Activated naive CD4-positive, alpha-beta T cell treated with anti-CD3 and anti-CD28 coated beads, Interleukin-2, amount 10 ng/mL, durations not matched to agents 7 days and 5 days (primary cell): ENCODE measurements at regions not wholly inside any gene's neighbourhood (a gene's known extent, or its start where the extent isn't known, plus 50 kb on each side); places are given as distances from the start of the nearest gene placed in this dataset.
"Not testable (repeated sequence)": the region's sequence is repeated elsewhere in the genome, so short reads cannot be mapped to it uniquely, and the experiment has no call there.

Experiments used
- CTCF ChIA-PET: fragments of 350-600 bp; sonication (Branson Sonifier 250); formaldehyde crosslinking; loops from one replicate; lab custom pipeline; 2021; ENCODE audit warnings: antibody characterized with exemption; lab: Charles Lee
- DNase-seq: peaks from one replicate; pipeline ENCODE4 v3.0.0-alpha.2; 2020
- H3K27ac Mint-ChIP-seq: one replicate; pipeline ENCODE4 v1.8.0; 2021; ENCODE audit warnings: mild to moderate bottlenecking, moderate library complexity, mixed read lengths
- H3K27me3 Mint-ChIP-seq: one replicate; pipeline ENCODE4 v1.8.0; 2021; ENCODE audit warnings: mild to moderate bottlenecking, mixed read lengths
- H3K36me3 Mint-ChIP-seq: one replicate; pipeline ENCODE4 v1.8.0; 2021; ENCODE audit warnings: mixed read lengths
- H3K4me1 Mint-ChIP-seq: one replicate; pipeline ENCODE4 v1.8.0; 2021; ENCODE audit warnings: mixed read lengths
- H3K4me3 Mint-ChIP-seq: one replicate; pipeline ENCODE4 v1.8.0; 2021; ENCODE audit warnings: mild to moderate bottlenecking, moderate library complexity, mixed read lengths
- H3K9me3 Mint-ChIP-seq: one replicate; pipeline ENCODE4 v1.8.0; 2021; ENCODE audit warnings: mixed read lengths

DNA sequence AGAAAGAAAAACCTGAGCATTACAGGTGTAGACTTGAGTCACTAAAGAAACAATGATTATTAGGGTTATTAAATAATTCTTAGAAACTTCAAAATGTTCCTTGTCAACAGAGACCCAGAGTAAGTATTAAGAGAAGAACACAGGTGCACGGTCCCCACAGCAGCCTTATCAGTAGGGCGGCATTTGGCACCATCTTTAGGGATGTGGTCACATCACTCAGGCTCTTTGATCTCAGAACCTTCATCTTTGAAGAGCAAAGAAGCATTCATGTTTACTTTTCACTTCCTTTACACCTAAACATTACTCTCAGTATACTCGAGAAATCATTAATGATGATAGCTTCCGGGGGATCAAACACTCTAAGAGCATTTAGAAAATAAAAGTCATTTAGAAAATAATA is 928.7 kb downstream of the KCNJ2 start:
- CTCF ChIA-PET = no interaction called here
- H3K36me3 Mint-ChIP-seq = no peaks in the 10 kb centered on the region
- H3K27me3 Mint-ChIP-seq = no peaks in the 10 kb centered on the region
- no peak overlapping the region for H3K27ac Mint-ChIP-seq
- no peaks in the 10 kb centered on the region for H3K4me1 Mint-ChIP-seq
- no peak overlapping the region for H3K4me3 Mint-ChIP-seq
- H3K9me3 Mint-ChIP-seq = peaks cover 14% of the 10 kb centered on the region
- DNase-seq = no peak

DNA sequence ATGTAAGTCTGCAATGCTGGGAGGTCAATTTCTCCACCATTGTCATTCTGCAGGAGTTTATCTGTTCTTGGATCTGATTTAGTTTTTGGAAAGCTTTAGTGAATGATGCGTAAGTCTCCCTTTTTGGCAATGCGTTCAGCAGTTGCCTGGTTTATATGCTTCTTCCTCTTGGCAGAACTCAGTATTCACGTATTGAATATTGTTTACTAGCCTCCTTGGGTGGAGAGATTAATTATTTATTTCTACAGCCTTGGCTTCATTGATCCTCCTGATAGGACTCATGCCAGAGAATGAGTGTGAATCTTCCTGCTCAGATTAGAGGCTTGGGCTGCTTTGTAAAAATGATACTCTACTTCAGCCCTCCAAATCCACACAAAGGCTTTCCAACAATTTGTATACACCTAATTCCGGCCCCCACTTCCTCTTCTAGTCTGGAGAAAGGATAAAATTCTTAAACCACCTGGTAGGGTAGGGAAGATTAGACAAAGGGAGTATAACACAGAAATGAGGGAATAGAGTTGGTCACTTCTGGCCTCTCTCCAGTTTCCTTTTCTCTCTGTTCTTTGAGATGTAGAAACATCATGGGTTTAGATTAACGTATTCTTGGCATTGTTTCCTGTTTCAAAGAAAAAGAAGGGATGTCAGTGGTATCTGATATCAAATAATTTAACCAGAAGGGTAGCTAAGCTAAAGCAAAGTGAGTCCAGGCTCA is 929.8 kb downstream of the KCNJ2 start:
- no peak overlapping the region for H3K27ac Mint-ChIP-seq
- peaks cover 13% of the 10 kb centered on the region for H3K9me3 Mint-ChIP-seq
- H3K4me3 Mint-ChIP-seq = no peak overlapping the region
- H3K27me3 Mint-ChIP-seq = no peaks in the 10 kb centered on the region
- CTCF ChIA-PET = no interaction called here
- DNase-seq = no peak
- no peaks in the 10 kb centered on the region for H3K36me3 Mint-ChIP-seq
- H3K4me1 Mint-ChIP-seq = no peaks in the 10 kb centered on the region

DNA sequence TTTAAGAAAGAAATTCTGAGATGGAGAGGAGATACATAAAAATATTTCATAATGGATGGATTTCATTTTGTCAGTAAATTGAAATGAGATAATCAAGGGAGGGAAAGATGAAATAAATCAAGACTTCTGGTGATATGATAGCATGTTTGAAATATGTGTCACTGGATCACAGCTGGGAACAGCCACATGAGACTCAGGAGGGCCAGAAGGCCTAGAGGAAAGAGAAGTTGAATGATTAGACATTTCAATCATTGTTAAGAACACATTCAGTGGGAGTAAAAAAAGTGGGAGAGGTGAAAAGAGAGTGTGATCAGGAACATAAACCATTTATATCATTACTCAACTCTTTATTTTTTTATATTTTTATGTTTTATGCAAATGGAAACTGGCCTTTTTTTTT is 933.4 kb downstream of the KCNJ2 start:
- Mint-ChIP-seq H3K36me3 (no peaks in the 10 kb centered on the region), H3K9me3 (peaks cover 13% of the 10 kb centered on the region)

DNA sequence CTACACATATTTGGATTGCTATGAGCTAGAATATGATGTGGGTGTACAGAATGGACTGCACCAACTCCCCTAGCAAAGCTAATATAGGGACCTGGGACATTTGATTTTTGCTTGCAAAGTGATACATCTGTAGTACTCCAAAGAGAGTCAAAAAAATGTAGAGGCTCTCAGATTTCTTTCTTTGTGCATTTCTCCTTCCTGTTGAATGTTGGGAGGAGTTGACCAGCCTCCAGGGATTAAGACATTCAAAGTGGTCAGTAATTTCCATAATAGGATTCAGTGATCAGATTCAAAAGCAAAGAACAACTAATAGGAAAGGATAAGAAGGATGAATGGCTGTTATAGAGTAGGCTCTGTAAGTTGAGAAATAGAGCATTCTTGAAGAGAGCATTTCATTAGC is 934.9 kb downstream of the KCNJ2 start:
- H3K9me3 Mint-ChIP-seq = peaks cover 13% of the 10 kb centered on the region
- no peaks in the 10 kb centered on the region for H3K36me3 Mint-ChIP-seq
- H3K4me3 Mint-ChIP-seq = no peak overlapping the region
- H3K27me3 Mint-ChIP-seq = no peaks in the 10 kb centered on the region
- CTCF ChIA-PET = no interaction called here
- DNase-seq = no peak
- no peaks in the 10 kb centered on the region for H3K4me1 Mint-ChIP-seq
- no peak overlapping the region for H3K27ac Mint-ChIP-seq

More for the DNA sequence above, 933.4 kb downstream of the KCNJ2 start:
- Mint-ChIP-seq H3K27ac (no peak overlapping the region), H3K27me3 (no peaks in the 10 kb centered on the region), H3K4me3 (no peak overlapping the region), H3K4me1 (no peaks in the 10 kb centered on the region)
- CTCF ChIA-PET = no interaction called here
- DNase-seq = no peak

DNA sequence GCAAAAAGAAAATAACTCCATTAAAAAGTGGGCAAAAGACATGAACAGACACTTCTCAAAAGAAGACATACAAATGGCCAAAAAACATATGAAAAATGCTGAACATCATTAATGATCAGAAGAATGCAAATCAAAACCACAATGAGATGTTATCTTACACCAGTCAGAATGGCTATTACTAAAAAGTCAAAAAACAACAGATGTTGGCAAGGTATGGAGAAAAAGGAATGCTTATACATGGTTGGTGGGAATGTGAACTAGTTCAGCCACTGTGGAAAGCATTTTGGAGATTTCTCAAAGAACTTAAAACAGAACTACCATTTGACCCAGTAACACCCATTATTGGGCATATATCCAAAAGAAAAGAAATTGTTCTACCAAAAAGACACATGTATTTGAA is 936.7 kb downstream of the KCNJ2 start:
- H3K4me1 Mint-ChIP-seq, CTCF ChIA-PET, H3K27ac Mint-ChIP-seq, H3K36me3 Mint-ChIP-seq, H3K27me3 Mint-ChIP-seq, DNase-seq, H3K4me3 Mint-ChIP-seq: not testable (repeated sequence)
- peaks cover 10% of the 10 kb centered on the region for H3K9me3 Mint-ChIP-seq

DNA sequence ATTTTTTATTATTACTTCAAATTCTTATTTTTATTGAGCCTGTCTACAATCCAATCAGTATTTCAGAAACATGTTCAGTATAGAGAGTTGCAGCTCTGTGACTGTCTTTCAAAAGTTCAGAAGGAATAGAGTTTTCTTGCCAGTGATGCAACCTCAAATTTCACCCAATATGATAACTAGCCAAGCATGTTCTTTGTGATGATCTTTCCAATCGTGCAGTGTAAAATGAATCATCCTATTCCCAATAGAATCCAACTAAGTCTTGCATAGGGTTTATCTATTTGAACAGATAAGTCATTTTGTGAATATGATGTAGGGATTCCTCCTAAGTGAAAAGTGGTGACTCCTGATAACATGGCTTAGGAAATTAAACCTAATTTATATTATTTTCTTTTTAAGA is 937.8 kb downstream of the KCNJ2 start:
- Mint-ChIP-seq H3K27ac (no peak overlapping the region), H3K36me3 (no peaks in the 10 kb centered on the region), H3K4me3 (no peak overlapping the region), H3K27me3 (no peaks in the 10 kb centered on the region), H3K9me3 (peaks cover 7% of the 10 kb centered on the region), H3K4me1 (no peaks in the 10 kb centered on the region)
- no peak for DNase-seq
- CTCF ChIA-PET = no interaction called here

DNA sequence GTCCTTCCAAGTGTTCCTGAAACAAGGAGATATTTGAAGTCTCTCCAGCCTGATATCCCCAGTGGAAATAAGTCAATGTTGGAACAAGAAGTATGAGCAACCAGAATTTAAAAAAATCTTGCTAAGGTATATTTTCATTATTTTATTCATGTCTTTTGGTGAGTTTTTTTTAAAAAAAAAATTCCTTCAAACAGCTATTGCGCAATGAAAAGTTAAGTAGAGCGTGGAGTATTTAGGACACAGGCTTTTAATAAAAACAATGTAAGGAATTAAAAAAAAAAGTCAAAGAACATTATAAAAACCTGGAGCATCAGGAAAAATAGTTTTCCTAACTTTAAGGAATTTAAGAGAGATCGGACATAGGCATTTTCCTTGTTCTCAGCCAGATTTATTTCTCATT is 940.4 kb downstream of the KCNJ2 start:
- no peak overlapping the region for H3K27ac Mint-ChIP-seq
- DNase-seq = no peak
- CTCF ChIA-PET = no interaction called here
- H3K4me3 Mint-ChIP-seq = no peak overlapping the region
- H3K36me3 Mint-ChIP-seq = no peaks in the 10 kb centered on the region
- H3K4me1 Mint-ChIP-seq = no peaks in the 10 kb centered on the region
- H3K27me3 Mint-ChIP-seq = no peaks in the 10 kb centered on the region
- peaks cover 6% of the 10 kb centered on the region for H3K9me3 Mint-ChIP-seq

DNA sequence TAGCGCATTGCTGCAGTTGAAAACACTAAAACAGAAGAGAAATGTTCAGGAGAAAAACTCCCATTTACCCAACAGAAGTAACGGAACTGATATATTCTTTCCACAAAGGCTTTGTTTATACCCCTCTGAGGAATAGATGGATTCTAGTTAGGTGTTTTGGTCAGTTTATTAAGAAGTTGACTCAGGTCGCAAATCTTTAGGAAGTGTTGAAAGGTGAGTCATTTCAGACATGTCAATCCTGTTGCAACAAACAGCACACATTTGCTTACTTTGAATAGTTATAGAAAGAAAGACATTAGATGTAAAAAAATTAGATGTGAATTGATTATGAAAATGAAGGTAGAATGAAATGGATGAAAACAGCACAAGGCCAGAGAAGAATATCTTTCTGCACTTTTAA is 941.0 kb downstream of the KCNJ2 start:
- no peaks in the 10 kb centered on the region for H3K4me1 Mint-ChIP-seq
- H3K36me3 Mint-ChIP-seq = no peaks in the 10 kb centered on the region
- H3K27ac Mint-ChIP-seq = no peak overlapping the region
- no peaks in the 10 kb centered on the region for H3K27me3 Mint-ChIP-seq
- CTCF ChIA-PET = no interaction called here
- peaks cover 6% of the 10 kb centered on the region for H3K9me3 Mint-ChIP-seq
- H3K4me3 Mint-ChIP-seq = no peak overlapping the region
- no peak for DNase-seq

DNA sequence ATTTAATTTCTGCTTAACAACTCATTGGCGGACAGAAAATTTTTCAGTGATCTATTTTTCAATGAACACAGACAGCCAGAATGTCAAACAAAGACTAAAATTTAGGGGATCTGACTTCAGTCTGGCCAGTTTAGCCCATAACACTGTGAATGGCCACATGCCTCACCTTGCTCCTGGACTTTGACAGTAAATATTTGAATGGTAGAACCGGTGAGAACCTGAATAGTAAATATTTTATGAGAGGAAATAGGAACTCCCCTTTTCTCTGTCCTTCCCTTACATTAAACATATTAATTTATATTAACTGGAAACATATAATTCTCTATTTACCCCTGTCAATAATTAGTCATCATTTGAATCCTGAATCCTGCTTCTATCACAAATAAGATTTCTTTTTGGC is 942.1 kb downstream of the KCNJ2 start:
- DNase-seq = no peak
- Mint-ChIP-seq H3K4me1 (no peaks in the 10 kb centered on the region), H3K36me3 (no peaks in the 10 kb centered on the region), H3K27ac (no peak overlapping the region), H3K27me3 (no peaks in the 10 kb centered on the region), H3K9me3 (peaks cover 2% of the 10 kb centered on the region), H3K4me3 (no peak overlapping the region)
- CTCF ChIA-PET = no interaction called here

DNA sequence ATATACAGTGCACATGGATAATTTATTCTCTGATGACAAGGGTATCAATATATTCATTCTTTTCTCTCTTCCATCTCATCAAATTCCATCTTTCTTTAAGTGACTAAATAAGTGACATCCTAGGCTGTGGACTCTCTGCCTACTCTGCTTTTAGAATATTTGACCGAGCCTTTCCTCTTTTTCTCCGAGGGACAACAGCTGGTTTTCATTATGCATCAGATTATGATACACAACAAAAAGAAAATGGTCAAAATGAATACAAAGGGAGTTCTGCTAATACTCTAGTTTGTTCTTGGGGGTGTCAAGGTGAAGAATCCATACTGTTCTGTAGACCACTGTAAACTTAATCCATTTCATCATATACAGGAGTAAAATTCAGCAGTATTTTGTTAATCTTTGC is 942.6 kb downstream of the KCNJ2 start:
- H3K36me3 Mint-ChIP-seq = no peaks in the 10 kb centered on the region
- H3K27ac Mint-ChIP-seq = no peak overlapping the region
- CTCF ChIA-PET = no interaction called here
- H3K9me3 Mint-ChIP-seq = peaks cover 2% of the 10 kb centered on the region
- no peaks in the 10 kb centered on the region for H3K4me1 Mint-ChIP-seq
- no peak overlapping the region for H3K4me3 Mint-ChIP-seq
- no peak for DNase-seq
- H3K27me3 Mint-ChIP-seq = no peaks in the 10 kb centered on the region

DNA sequence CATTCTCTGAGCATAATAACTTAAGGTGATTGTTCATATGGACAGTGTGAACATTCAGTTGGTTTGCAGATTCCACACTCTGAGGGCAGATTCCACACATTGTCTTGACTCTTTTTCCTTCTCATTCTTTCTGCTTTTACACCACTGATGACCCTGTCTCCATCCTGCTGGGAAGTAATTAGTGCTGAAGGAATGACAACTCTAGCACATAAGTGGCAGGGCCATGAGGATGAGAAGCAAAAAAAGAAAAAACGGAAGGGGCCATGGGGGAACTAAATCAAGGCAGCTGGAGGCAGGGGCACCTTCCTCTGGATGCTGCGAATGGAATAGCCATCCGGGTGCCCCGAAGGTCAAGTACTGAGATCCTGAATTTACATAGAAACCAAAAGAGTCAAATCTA is 944.0 kb downstream of the KCNJ2 start:
- no peaks in the 10 kb centered on the region for H3K27me3 Mint-ChIP-seq
- no peak for DNase-seq
- H3K9me3 Mint-ChIP-seq = peaks cover 6% of the 10 kb centered on the region
- CTCF ChIA-PET = no interaction called here
- H3K4me3 Mint-ChIP-seq = no peak overlapping the region
- H3K4me1 Mint-ChIP-seq = no peaks in the 10 kb centered on the region
- no peak overlapping the region for H3K27ac Mint-ChIP-seq
- no peaks in the 10 kb centered on the region for H3K36me3 Mint-ChIP-seq

DNA sequence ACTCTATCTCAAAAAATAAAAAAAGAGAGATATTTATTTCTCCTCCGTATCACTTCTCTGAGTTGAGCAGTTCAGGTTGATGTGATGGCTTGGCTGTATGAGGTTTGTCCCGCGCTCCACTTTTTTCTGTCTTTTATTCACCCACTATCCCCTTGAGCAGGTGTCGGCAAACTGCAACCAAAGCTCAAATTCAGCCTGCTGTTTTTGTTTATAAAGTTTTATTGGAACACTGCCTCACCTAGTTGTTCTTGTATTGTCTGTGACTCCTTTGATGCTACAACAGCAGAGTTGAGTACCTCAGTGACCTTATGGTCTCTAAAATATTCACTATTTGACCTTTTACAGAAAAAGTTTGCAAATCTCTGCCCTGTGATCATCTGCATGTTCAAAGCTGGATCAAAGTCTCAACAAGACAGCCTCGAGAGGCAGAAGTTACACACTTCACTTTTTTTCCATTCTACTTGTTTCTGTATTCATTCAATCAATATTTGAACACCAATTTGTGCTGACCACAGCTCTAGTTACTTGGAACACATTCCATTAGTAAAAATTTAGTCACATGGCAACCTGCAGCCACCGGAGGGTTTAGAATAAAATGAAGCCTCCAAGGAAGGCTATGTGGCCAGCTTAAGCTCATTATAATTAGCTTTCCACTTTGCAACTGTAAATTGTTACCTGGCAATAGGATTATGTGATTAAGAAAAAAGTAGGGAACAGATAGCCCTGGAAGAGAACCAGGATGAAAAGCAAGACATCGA is 945.8 kb downstream of the KCNJ2 start:
- Mint-ChIP-seq H3K36me3 (no peaks in the 10 kb centered on the region), H3K27ac (no peak overlapping the region), H3K4me3 (no peak overlapping the region), H3K9me3 (peaks cover 6% of the 10 kb centered on the region), H3K27me3 (no peaks in the 10 kb centered on the region), H3K4me1 (no peaks in the 10 kb centered on the region)
- no peak for DNase-seq
- CTCF ChIA-PET = no interaction called here

DNA sequence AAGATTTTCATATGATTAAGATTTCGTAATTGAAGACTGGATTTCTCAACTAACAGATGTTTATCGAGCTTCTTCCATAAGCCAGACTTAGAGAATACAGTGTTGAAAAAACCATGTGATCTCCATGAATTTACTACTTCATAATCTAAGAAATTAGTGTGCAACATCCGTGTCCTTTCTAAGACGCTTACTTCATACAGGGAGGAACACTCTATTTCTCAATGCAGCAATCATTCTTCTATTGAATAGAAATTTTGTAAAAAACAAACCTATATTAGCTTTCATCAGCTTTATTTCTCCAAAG is 946.3 kb downstream of the KCNJ2 start:
- Mint-ChIP-seq H3K9me3 (peaks cover 4% of the 10 kb centered on the region), H3K4me1 (no peaks in the 10 kb centered on the region), H3K4me3 (no peak overlapping the region), H3K36me3 (no peaks in the 10 kb centered on the region), H3K27ac (no peak overlapping the region), H3K27me3 (no peaks in the 10 kb centered on the region)
- DNase-seq = no peak
- CTCF ChIA-PET = no interaction called here

DNA sequence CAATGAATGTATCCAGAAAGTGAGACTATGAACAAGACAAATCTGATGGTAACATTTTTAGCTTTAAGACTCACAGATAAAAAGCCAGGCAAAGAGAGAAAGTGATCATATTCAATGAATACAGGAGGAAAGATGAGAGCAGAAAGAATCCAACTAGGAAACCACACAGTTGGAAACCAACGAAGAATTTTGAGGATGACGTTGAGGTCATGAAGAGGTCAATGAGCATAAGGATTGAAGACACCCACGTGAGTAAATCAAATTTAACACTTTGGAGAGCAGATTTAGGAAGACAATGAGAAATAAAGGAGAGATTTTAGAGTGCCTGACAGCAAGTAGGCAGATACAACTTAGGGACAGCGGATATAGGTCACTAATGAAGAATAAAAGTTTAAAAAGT is 948.1 kb downstream of the KCNJ2 start:
- no peaks in the 10 kb centered on the region for H3K27me3 Mint-ChIP-seq
- DNase-seq = no peak
- peaks cover 7% of the 10 kb centered on the region for H3K9me3 Mint-ChIP-seq
- CTCF ChIA-PET = no interaction called here
- H3K4me3 Mint-ChIP-seq = no peak overlapping the region
- no peaks in the 10 kb centered on the region for H3K4me1 Mint-ChIP-seq
- H3K27ac Mint-ChIP-seq = no peak overlapping the region
- no peaks in the 10 kb centered on the region for H3K36me3 Mint-ChIP-seq

DNA sequence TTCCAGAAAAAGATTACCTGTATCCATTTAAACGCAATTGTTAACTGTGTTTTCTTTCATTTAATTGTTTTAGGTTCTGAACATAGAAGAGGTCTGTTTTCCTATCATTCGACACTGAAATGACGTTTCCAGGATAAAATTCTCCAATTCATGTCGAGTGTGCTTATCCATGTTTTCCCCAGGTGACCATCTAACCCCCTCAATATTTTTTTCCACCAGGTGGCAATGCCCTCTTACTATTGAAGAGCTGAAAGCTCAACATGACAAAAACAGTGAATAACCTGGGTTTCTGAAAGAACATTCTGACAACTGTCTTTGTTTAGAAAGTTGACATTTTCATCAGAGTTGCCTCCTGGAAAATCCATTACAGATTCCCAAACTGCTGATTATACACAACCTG is 948.7 kb downstream of the KCNJ2 start:
- Mint-ChIP-seq H3K4me1 (no peaks in the 10 kb centered on the region), H3K36me3 (no peaks in the 10 kb centered on the region), H3K4me3 (no peak overlapping the region), H3K27ac (no peak overlapping the region), H3K9me3 (peaks cover 7% of the 10 kb centered on the region), H3K27me3 (no peaks in the 10 kb centered on the region)
- CTCF ChIA-PET = no interaction called here
- DNase-seq = no peak
